SK-N-SH (cell line): ENCODE measurements at regions not wholly inside any gene's neighbourhood (a gene's known extent, or its start where the extent isn't known, plus 50 kb on each side); places are given as distances from the start of the nearest gene placed in this dataset.

Experiments
- CTCF ChIA-PET: fragments of 300-600, 350-600 bp; formaldehyde crosslinking; extraction: SDS; loops from one replicate; lab custom pipeline; 2021; lab: Yijun Ruan, JAX
- POLR2A ChIA-PET: fragments of 350-600 bp; sonication (Branson Sonifier 250); formaldehyde crosslinking; extraction: SDS; loops from one replicate; lab custom pipeline; 2020; ENCODE audit warnings: antibody characterized with exemption, inconsistent platforms; lab: Yijun Ruan, JAX
- DNase-seq: peaks from one replicate; pipeline ENCODE4 v3.0.0; 2012
- H2AFZ ChIP-seq: fragments of 200-600 bp; sonication (generic); 2 replicates; pipeline ENCODE4 v1.8.1; 2016; ENCODE audit warnings: antibody characterized with exemption, mild to moderate bottlenecking, low read depth
- H3F3A ChIP-seq: fragments of 200-600 bp; sonication (generic); replicated peaks from 2 replicates; pipeline ENCODE3; 2016; ENCODE audit warnings: antibody characterized with exemption, mild to moderate bottlenecking; ENCODE audit not compliant: insufficient read depth
- H3K27ac ChIP-seq, 2 experiments: fragments of 200-500 bp in 1 of 2; fragments of 200-600 bp in 1 of 2; sonication (Bioruptor generic) in 1 of 2; sonication (generic), shearing (Covaris generic) in 1 of 2; 2 replicates each; pipeline versions ENCODE4 v1.5.1 to v1.6.1; 2014 to 2016; ENCODE audit warnings: low read depth in 2 of 2, inconsistent platforms in 1 of 2, low read length in 1 of 2, mild to moderate bottlenecking in 1 of 2, mixed read lengths in 1 of 2
- H3K27me3 ChIP-seq: fragments of 200-600 bp; sonication (generic), shearing (Covaris generic); 2 replicates; pipeline ENCODE4 v1.6.1; 2016; ENCODE audit warnings: mixed run types; ENCODE audit not compliant: insufficient read depth
- H3K36me3 ChIP-seq, 2 experiments: fragments of 200-500 bp in 1 of 2; fragments of 200-600 bp in 1 of 2; sonication (Bioruptor generic) in 1 of 2; sonication (generic) in 1 of 2; replicated peaks in 1 of 2; 2 replicates each; pipeline versions ENCODE3 to v1.5.1; 2014 to 2016; ENCODE audit warnings: low read length in 1 of 2, mild to moderate bottlenecking in 1 of 2; ENCODE audit not compliant: insufficient read depth in 2 of 2, control insufficient read depth in 1 of 2
- H3K4me1 ChIP-seq, 2 experiments: fragments of 200-500 bp in 1 of 2; fragments of 200-600 bp in 1 of 2; sonication (Bioruptor generic) in 1 of 2; sonication (generic), shearing (Covaris generic) in 1 of 2; 2 replicates each; pipeline versions ENCODE4 v1.5.1 to v1.6.1; 2014 to 2016; ENCODE audit warnings: low read depth in 1 of 2, low read length in 1 of 2, mixed run types in 1 of 2; ENCODE audit not compliant: insufficient read depth in 2 of 2, control insufficient read depth in 1 of 2
- H3K4me2 ChIP-seq: fragments of 200-600 bp; sonication (generic), shearing (Covaris generic); 2 replicates; pipeline ENCODE4 v1.6.1; 2017; ENCODE audit warnings: mixed run types
- H3K4me3 ChIP-seq, 2 experiments: fragments of 200-500 bp in 1 of 2; fragments of 200-600 bp in 1 of 2; sonication (Bioruptor generic) in 1 of 2; sonication (generic), shearing (Covaris generic) in 1 of 2; 2 replicates each; pipeline versions ENCODE4 v1.5.1 to v1.8.1; 2014 to 2016; ENCODE audit warnings: low read depth in 2 of 2, inconsistent platforms in 1 of 2, low read length in 1 of 2, mild to moderate bottlenecking in 1 of 2, mixed read lengths in 1 of 2, moderate library complexity in 1 of 2
- H3K79me2 ChIP-seq: fragments of 200-600 bp; sonication (generic); 2 replicates; pipeline ENCODE4 v1.8.1; 2017; ENCODE audit warnings: mild to moderate bottlenecking; ENCODE audit not compliant: insufficient read depth
- H3K9ac ChIP-seq: fragments of 200-600 bp; sonication (generic); 2 replicates; pipeline ENCODE4 v1.6.1; 2017; ENCODE audit warnings: mixed run types
- H3K9me2 ChIP-seq: fragments of 200-600 bp; sonication (generic); 2 replicates; pipeline ENCODE4 v1.6.1; 2017; ENCODE audit warnings: mixed run types
- H3K9me3 ChIP-seq: fragments of 200-600 bp; sonication (generic); 2 replicates; pipeline ENCODE4 v1.6.1; 2017; ENCODE audit warnings: mixed run types, mild to moderate bottlenecking, moderate library complexity
- H4K20me1 ChIP-seq: fragments of 200-600 bp; sonication (generic); 2 replicates; pipeline ENCODE4 v1.6.1; 2017; ENCODE audit warnings: mild to moderate bottlenecking, mixed run types; ENCODE audit not compliant: insufficient read depth
- CTCF ChIP-seq: fragments of 200-600 bp; sonication (generic); IDR thresholded peaks from 2 replicates; pipeline ENCODE4 v1.6.1; 2017; ENCODE audit warnings: antibody characterized with exemption, mild to moderate bottlenecking, moderate library complexity
- EP300 ChIP-seq, 2 experiments: IDR thresholded peaks; 2 replicates each; pipeline versions ENCODE4 v1.4.0 to v1.6.1; 2012; ENCODE audit warnings: borderline replicate concordance in 1 of 2, low read depth in 1 of 2, low read length in 1 of 2
- EZH2phosphoT487 ChIP-seq: fragments of 200-600 bp; sonication (generic); IDR thresholded peaks from 2 replicates; pipeline ENCODE4 v1.6.1; 2017; ENCODE audit warnings: low read depth, mixed run types, mild to moderate bottlenecking, antibody characterized with exemption, moderate library complexity, borderline replicate concordance
- FOXJ3 ChIP-seq: sonication (generic); formaldehyde crosslinking; IDR thresholded peaks from 2 replicates; pipeline ENCODE4 v1.5.1; 2020; ENCODE audit warnings: mild to moderate bottlenecking, missing genetic modification reagents
- FOXM1 ChIP-seq: IDR thresholded peaks from 2 replicates; pipeline ENCODE4 v1.4.0; 2012; ENCODE audit warnings: low read depth, mild to moderate bottlenecking
- GATA2 ChIP-seq: sonication (generic); formaldehyde crosslinking; IDR thresholded peaks from 2 replicates; pipeline ENCODE4 v1.5.0; 2020; ENCODE audit warnings: mild to moderate bottlenecking, missing genetic modification reagents
- MAX ChIP-seq: IDR thresholded peaks from 2 replicates; pipeline ENCODE4 v1.4.0; 2012; ENCODE audit warnings: low read depth
- MXI1 ChIP-seq: IDR thresholded peaks from 2 replicates; pipeline ENCODE4 v1.6.1; 2012; ENCODE audit warnings: mild to moderate bottlenecking, low read depth, low read length, improper control_type of control experiment
- NFIC ChIP-seq: IDR thresholded peaks from 2 replicates; pipeline ENCODE4 v1.4.0; 2012; ENCODE audit warnings: borderline replicate concordance
- NRF1 ChIP-seq: IDR thresholded peaks from 2 replicates; pipeline ENCODE4 v1.6.1; 2012; ENCODE audit warnings: low read depth, mild to moderate bottlenecking, low read length
- RAD21 ChIP-seq: IDR thresholded peaks from 2 replicates; pipeline ENCODE4 v1.6.1; 2012; ENCODE audit warnings: mild to moderate bottlenecking, low read length
- RFX5 ChIP-seq: IDR thresholded peaks from 2 replicates; pipeline ENCODE4 v1.6.1; 2012; ENCODE audit warnings: mild to moderate bottlenecking, improper control_type of control experiment, low read length
- WGBS: methylation state at CpG from one replicate; pipeline ENCODE4 v1.1.6; 2017; ENCODE audit warnings: low lambda C conversion rate; 5-methylcytosine and 5-hydroxymethylcytosine counted together
- TF ChIP-seq, protein P1 (sequence below): IDR thresholded peaks from 2 replicates; pipeline ENCODE4 v1.4.0; 2012; ENCODE audit warnings: low read depth, borderline replicate concordance
- TF ChIP-seq, protein P2 (sequence below): IDR thresholded peaks from 2 replicates; pipeline ENCODE4; 2012

GRCh38 chr12:7582796-7583195, 79.2 kb upstream of the CD163 start:
- Histone ChIP-seq H3K27ac (no peak overlapping the region), H4K20me1 (no peaks in the 10 kb centered on the region), H2AFZ (no peak overlapping the region), H3K36me3 (no peaks in the 10 kb centered on the region), H3K9me3 (no peaks in the 10 kb centered on the region), H3K79me2 (no peaks in the 10 kb centered on the region), H3K27me3 (no peaks in the 10 kb centered on the region), H3K4me1 (no peaks in the 10 kb centered on the region), H3K4me2 (no peak overlapping the region), H3K9ac (no peak overlapping the region), H3K4me3 (no peak overlapping the region), H3F3A (no peaks in the 10 kb centered on the region), H3K9me2 (no peaks in the 10 kb centered on the region)
- POLR2A ChIA-PET = no interaction called here
- WGBS = 5% methylated on average over 2 of the region's 2 CpGs
- no peak for DNase-seq
- TF ChIP-seq NRF1 (no peak), RFX5 (no peak), FOXJ3 (CRISPR knock-in tag) (no peak), RAD21 (no peak), CTCF (no peak), MXI1 (no peak), EP300 (IDR thresholded peaks at IDR 0.05; ENCODE audit: borderline replicate concordance in 1 of 2, low read depth in 1 of 2, low read length in 1 of 2) (no peak), GATA2 (no peak), EZH2phosphoT487 (no peak)
- CTCF ChIA-PET = no interaction called here

DNA sequence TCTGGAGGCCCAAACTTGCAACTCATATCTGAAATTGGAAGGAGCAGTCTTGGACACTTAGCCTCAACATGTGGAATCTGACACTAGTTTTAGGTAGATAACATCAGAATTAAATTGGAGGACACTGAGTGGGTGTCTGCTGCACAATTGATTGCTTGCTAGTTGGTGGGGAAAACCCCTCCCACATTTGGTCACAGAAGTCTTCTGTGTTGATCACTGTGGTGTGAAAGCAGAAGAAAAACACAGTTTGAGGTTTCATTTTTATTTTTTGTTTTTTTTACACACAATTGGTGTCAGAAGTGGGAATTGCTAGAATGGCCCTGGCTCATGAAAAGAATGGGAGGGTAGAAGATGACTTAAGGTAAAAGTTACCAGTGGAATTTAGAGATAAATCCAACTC, 78.0 kb upstream of the CD163 start:
- DNase-seq = no peak
- no peak overlapping the region for H3K27ac ChIP-seq
- H3K36me3 ChIP-seq = no peaks in the 10 kb centered on the region
- no peaks in the 10 kb centered on the region for H3K9me2 ChIP-seq
- no peak overlapping the region for H2AFZ ChIP-seq
- H3K4me2 ChIP-seq = no peak overlapping the region
- CTCF ChIA-PET = no interaction called here
- H3K4me3 ChIP-seq = no peak overlapping the region
- TF ChIP-seq EZH2phosphoT487 (no peak), NFIC (no peak)
- no peak overlapping the region for H3K9ac ChIP-seq
- H4K20me1 ChIP-seq = no peaks in the 10 kb centered on the region
- POLR2A ChIA-PET = no interaction called here
- H3K4me1 ChIP-seq = no peaks in the 10 kb centered on the region
- no peaks in the 10 kb centered on the region for H3K79me2 ChIP-seq
- no peaks in the 10 kb centered on the region for H3K27me3 ChIP-seq
- H3K9me3 ChIP-seq = no peaks in the 10 kb centered on the region
- no peaks in the 10 kb centered on the region for H3F3A ChIP-seq

GRCh38 chr12:7581046-7581445, 77.5 kb upstream of the CD163 start:
- Histone ChIP-seq H3K27me3 (no peaks in the 10 kb centered on the region), H3K9me2 (no peaks in the 10 kb centered on the region), H3F3A (no peaks in the 10 kb centered on the region), H4K20me1 (no peaks in the 10 kb centered on the region), H3K9me3 (no peaks in the 10 kb centered on the region), H3K9ac (no peak overlapping the region), H3K36me3 (no peaks in the 10 kb centered on the region), H3K4me1 (no peaks in the 10 kb centered on the region), H3K27ac (no peak overlapping the region), H3K79me2 (no peaks in the 10 kb centered on the region), H3K4me2 (no peak overlapping the region), H2AFZ (no peak overlapping the region), H3K4me3 (no peak overlapping the region)
- CTCF ChIA-PET = no interaction called here
- WGBS = 0% methylated on average over 2 of the region's 2 CpGs
- no peak for DNase-seq
- POLR2A ChIA-PET = no interaction called here
- TF ChIP-seq, protein P1, sequence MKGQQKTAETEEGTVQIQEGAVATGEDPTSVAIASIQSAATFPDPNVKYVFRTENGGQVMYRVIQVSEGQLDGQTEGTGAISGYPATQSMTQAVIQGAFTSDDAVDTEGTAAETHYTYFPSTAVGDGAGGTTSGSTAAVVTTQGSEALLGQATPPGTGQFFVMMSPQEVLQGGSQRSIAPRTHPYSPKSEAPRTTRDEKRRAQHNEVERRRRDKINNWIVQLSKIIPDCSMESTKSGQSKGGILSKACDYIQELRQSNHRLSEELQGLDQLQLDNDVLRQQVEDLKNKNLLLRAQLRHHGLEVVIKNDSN = no peak
- TF ChIP-seq MAX (no peak), FOXM1 (no peak), CTCF (no peak)
- TF ChIP-seq, protein P2, sequence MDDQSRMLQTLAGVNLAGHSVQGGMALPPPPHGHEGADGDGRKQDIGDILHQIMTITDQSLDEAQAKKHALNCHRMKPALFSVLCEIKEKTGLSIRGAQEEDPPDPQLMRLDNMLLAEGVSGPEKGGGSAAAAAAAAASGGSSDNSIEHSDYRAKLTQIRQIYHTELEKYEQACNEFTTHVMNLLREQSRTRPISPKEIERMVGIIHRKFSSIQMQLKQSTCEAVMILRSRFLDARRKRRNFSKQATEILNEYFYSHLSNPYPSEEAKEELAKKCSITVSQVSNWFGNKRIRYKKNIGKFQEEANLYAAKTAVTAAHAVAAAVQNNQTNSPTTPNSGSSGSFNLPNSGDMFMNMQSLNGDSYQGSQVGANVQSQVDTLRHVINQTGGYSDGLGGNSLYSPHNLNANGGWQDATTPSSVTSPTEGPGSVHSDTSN = no peak
